Upper lobe of left lung (tissue), 4 donors: ENCODE measurements at regions not wholly inside any gene's neighbourhood (a gene's known extent, or its start where the extent isn't known, plus 50 kb on each side); places are given as distances from the start of the nearest gene placed in this dataset.

Experiments
- CTCF ChIP-seq, 6 experiments: fragments of 450-650 bp in 4 of 6; fragments of 200-600 bp in 2 of 6; sonication (generic) in 2 of 6; IDR thresholded peaks; one replicate each; pipeline ENCODE4 v1.5.1; 2016 to 2019; ENCODE audit warnings: antibody characterized with exemption in 6 of 6
- EP300 ChIP-seq, 4 donors: sonication (generic); formaldehyde crosslinking; IDR thresholded peaks; one replicate each; pipeline ENCODE4 v1.5.1; 2017; ENCODE audit warnings: antibody characterized with exemption in 4 of 4, control low read depth in 2 of 4
- POLR2A ChIP-seq, 4 donors: fragments of 450-650 bp; IDR thresholded peaks; one replicate each; pipeline ENCODE4 v1.5.1; 2016 to 2017; ENCODE audit warnings: antibody characterized with exemption in 4 of 4, mild to moderate bottlenecking in 2 of 4
- POLR2AphosphoS5 ChIP-seq, 2 donors: sonication (generic); formaldehyde crosslinking; IDR thresholded peaks; one replicate each; pipeline ENCODE4 v1.5.1; 2017; ENCODE audit warnings: antibody characterized with exemption in 2 of 2

GRCh38 chr18:78496079-78496478 lies 483.5 kb upstream of the SALL3 start:
- TF ChIP-seq EP300 (IDR thresholded peaks at IDR 0.05) (no peak), CTCF (IDR thresholded peaks at IDR 0.05) (no peak), POLR2A (IDR thresholded peaks at IDR 0.05) (no peak), POLR2AphosphoS5 (IDR thresholded peaks at IDR 0.05) (no peak)
